GM12892 (cell line): ENCODE measurements at regions not wholly inside any gene's neighbourhood (a gene's known extent, or its start where the extent isn't known, plus 50 kb on each side); places are given as distances from the start of the nearest gene placed in this dataset.

Experiments used
- POLR2A ChIP-seq: IDR thresholded peaks from 2 replicates; pipeline ENCODE4 v1.6.1; 2011; ENCODE audit warnings: low read depth, low read length, control low read depth
- POLR2AphosphoS5 ChIP-seq: IDR thresholded peaks from 2 replicates; pipeline ENCODE4 v1.6.1; 2011; ENCODE audit warnings: low read depth, low read length, control low read depth
- TAF1 ChIP-seq: IDR thresholded peaks from 2 replicates; pipeline ENCODE4 v1.6.1; 2011; ENCODE audit warnings: low read depth, mild to moderate bottlenecking, control low read depth, low read length, borderline replicate concordance

DNA sequence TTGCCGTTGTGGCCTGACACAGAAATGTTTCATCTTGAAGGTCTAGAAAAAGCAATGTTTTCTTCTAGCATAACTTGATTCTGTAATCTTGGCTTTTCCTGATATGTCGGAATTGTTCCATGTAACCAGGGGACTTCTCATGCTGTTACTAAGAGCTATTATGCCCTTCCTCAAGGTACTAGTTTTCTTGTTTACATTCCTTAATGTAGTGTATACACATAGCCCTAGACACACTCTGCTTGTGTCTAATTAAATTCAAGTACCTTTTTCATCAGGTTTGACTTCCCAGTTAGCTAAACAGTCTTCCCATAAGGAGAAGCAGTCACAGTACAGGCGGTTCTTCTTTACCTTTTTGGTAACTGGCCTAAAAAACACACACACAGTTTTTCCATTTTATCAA lies 89.4 kb upstream of the KCNK12 start:
- TF ChIP-seq POLR2A (no peak), POLR2AphosphoS5 (no peak), TAF1 (no peak)
